SK-N-SH (cell line): ENCODE measurements at regions not wholly inside any gene's neighbourhood (a gene's known extent, or its start where the extent isn't known, plus 50 kb on each side); places are given as distances from the start of the nearest gene placed in this dataset.

ENCODE experiments used
- CTCF ChIA-PET: fragments of 300-600, 350-600 bp; formaldehyde crosslinking; extraction: SDS; loops from one replicate; lab custom pipeline; 2021; lab: Yijun Ruan, JAX
- POLR2A ChIA-PET: fragments of 350-600 bp; sonication (Branson Sonifier 250); formaldehyde crosslinking; extraction: SDS; loops from one replicate; lab custom pipeline; 2020; ENCODE audit warnings: antibody characterized with exemption, inconsistent platforms; lab: Yijun Ruan, JAX
- DNase-seq: peaks from one replicate; pipeline ENCODE4 v3.0.0; 2012
- H2AFZ ChIP-seq: fragments of 200-600 bp; sonication (generic); 2 replicates; pipeline ENCODE4 v1.8.1; 2016; ENCODE audit warnings: antibody characterized with exemption, mild to moderate bottlenecking, low read depth
- H3F3A ChIP-seq: fragments of 200-600 bp; sonication (generic); replicated peaks from 2 replicates; pipeline ENCODE3; 2016; ENCODE audit warnings: antibody characterized with exemption, mild to moderate bottlenecking; ENCODE audit not compliant: insufficient read depth
- H3K27ac ChIP-seq, 2 experiments: fragments of 200-500 bp in 1 of 2; fragments of 200-600 bp in 1 of 2; sonication (Bioruptor generic) in 1 of 2; sonication (generic), shearing (Covaris generic) in 1 of 2; 2 replicates each; pipeline versions ENCODE4 v1.5.1 to v1.6.1; 2014 to 2016; ENCODE audit warnings: low read depth in 2 of 2, inconsistent platforms in 1 of 2, low read length in 1 of 2, mild to moderate bottlenecking in 1 of 2, mixed read lengths in 1 of 2
- H3K27me3 ChIP-seq: fragments of 200-600 bp; sonication (generic), shearing (Covaris generic); 2 replicates; pipeline ENCODE4 v1.6.1; 2016; ENCODE audit warnings: mixed run types; ENCODE audit not compliant: insufficient read depth
- H3K36me3 ChIP-seq, 2 experiments: fragments of 200-500 bp in 1 of 2; fragments of 200-600 bp in 1 of 2; sonication (Bioruptor generic) in 1 of 2; sonication (generic) in 1 of 2; replicated peaks in 1 of 2; 2 replicates each; pipeline versions ENCODE3 to v1.5.1; 2014 to 2016; ENCODE audit warnings: low read length in 1 of 2, mild to moderate bottlenecking in 1 of 2; ENCODE audit not compliant: insufficient read depth in 2 of 2, control insufficient read depth in 1 of 2
- H3K4me1 ChIP-seq, 2 experiments: fragments of 200-500 bp in 1 of 2; fragments of 200-600 bp in 1 of 2; sonication (Bioruptor generic) in 1 of 2; sonication (generic), shearing (Covaris generic) in 1 of 2; 2 replicates each; pipeline versions ENCODE4 v1.5.1 to v1.6.1; 2014 to 2016; ENCODE audit warnings: low read depth in 1 of 2, low read length in 1 of 2, mixed run types in 1 of 2; ENCODE audit not compliant: insufficient read depth in 2 of 2, control insufficient read depth in 1 of 2
- H3K4me2 ChIP-seq: fragments of 200-600 bp; sonication (generic), shearing (Covaris generic); 2 replicates; pipeline ENCODE4 v1.6.1; 2017; ENCODE audit warnings: mixed run types
- H3K4me3 ChIP-seq, 2 experiments: fragments of 200-500 bp in 1 of 2; fragments of 200-600 bp in 1 of 2; sonication (Bioruptor generic) in 1 of 2; sonication (generic), shearing (Covaris generic) in 1 of 2; 2 replicates each; pipeline versions ENCODE4 v1.5.1 to v1.8.1; 2014 to 2016; ENCODE audit warnings: low read depth in 2 of 2, inconsistent platforms in 1 of 2, low read length in 1 of 2, mild to moderate bottlenecking in 1 of 2, mixed read lengths in 1 of 2, moderate library complexity in 1 of 2
- H3K79me2 ChIP-seq: fragments of 200-600 bp; sonication (generic); 2 replicates; pipeline ENCODE4 v1.8.1; 2017; ENCODE audit warnings: mild to moderate bottlenecking; ENCODE audit not compliant: insufficient read depth
- H3K9ac ChIP-seq: fragments of 200-600 bp; sonication (generic); 2 replicates; pipeline ENCODE4 v1.6.1; 2017; ENCODE audit warnings: mixed run types
- H3K9me2 ChIP-seq: fragments of 200-600 bp; sonication (generic); 2 replicates; pipeline ENCODE4 v1.6.1; 2017; ENCODE audit warnings: mixed run types
- H3K9me3 ChIP-seq: fragments of 200-600 bp; sonication (generic); 2 replicates; pipeline ENCODE4 v1.6.1; 2017; ENCODE audit warnings: mixed run types, mild to moderate bottlenecking, moderate library complexity
- H4K20me1 ChIP-seq: fragments of 200-600 bp; sonication (generic); 2 replicates; pipeline ENCODE4 v1.6.1; 2017; ENCODE audit warnings: mild to moderate bottlenecking, mixed run types; ENCODE audit not compliant: insufficient read depth
- CHD2 ChIP-seq: fragments of 150-350 bp; IDR thresholded peaks from 2 replicates; pipeline ENCODE4 v1.6.1; 2018; ENCODE audit warnings: low read length; ENCODE audit not compliant: partially characterized antibody
- EP300 ChIP-seq, 2 experiments: IDR thresholded peaks; 2 replicates each; pipeline versions ENCODE4 v1.4.0 to v1.6.1; 2012; ENCODE audit warnings: borderline replicate concordance in 1 of 2, low read depth in 1 of 2, low read length in 1 of 2
- EZH2phosphoT487 ChIP-seq: fragments of 200-600 bp; sonication (generic); IDR thresholded peaks from 2 replicates; pipeline ENCODE4 v1.6.1; 2017; ENCODE audit warnings: low read depth, mixed run types, mild to moderate bottlenecking, antibody characterized with exemption, moderate library complexity, borderline replicate concordance
- FOSL2 ChIP-seq: IDR thresholded peaks from 2 replicates; pipeline ENCODE4 v1.4.0; 2012; ENCODE audit warnings: low read depth, mild to moderate bottlenecking, moderate library complexity, borderline replicate concordance
- FOXJ3 ChIP-seq: sonication (generic); formaldehyde crosslinking; IDR thresholded peaks from 2 replicates; pipeline ENCODE4 v1.5.1; 2020; ENCODE audit warnings: mild to moderate bottlenecking, missing genetic modification reagents
- FOXM1 ChIP-seq: IDR thresholded peaks from 2 replicates; pipeline ENCODE4 v1.4.0; 2012; ENCODE audit warnings: low read depth, mild to moderate bottlenecking
- GATA2 ChIP-seq: sonication (generic); formaldehyde crosslinking; IDR thresholded peaks from 2 replicates; pipeline ENCODE4 v1.5.0; 2020; ENCODE audit warnings: mild to moderate bottlenecking, missing genetic modification reagents
- NFIC ChIP-seq: IDR thresholded peaks from 2 replicates; pipeline ENCODE4 v1.4.0; 2012; ENCODE audit warnings: borderline replicate concordance
- NRF1 ChIP-seq: IDR thresholded peaks from 2 replicates; pipeline ENCODE4 v1.6.1; 2012; ENCODE audit warnings: low read depth, mild to moderate bottlenecking, low read length
- POLR2AphosphoS5 ChIP-seq: IDR thresholded peaks from 2 replicates; pipeline ENCODE4 v1.6.1; 2012; ENCODE audit warnings: low read depth, low read length
- RCOR1 ChIP-seq: fragments of 150-350 bp; IDR thresholded peaks from 2 replicates; pipeline ENCODE4 v1.6.1; 2017; ENCODE audit warnings: antibody characterized with exemption, low read length
- RFX5 ChIP-seq: IDR thresholded peaks from 2 replicates; pipeline ENCODE4 v1.6.1; 2012; ENCODE audit warnings: mild to moderate bottlenecking, improper control_type of control experiment, low read length
- SMC3 ChIP-seq: IDR thresholded peaks from 2 replicates; pipeline ENCODE4 v1.6.1; 2012; ENCODE audit warnings: low read depth, low read length, improper control_type of control experiment
- TAF1 ChIP-seq: IDR thresholded peaks from 2 replicates; pipeline ENCODE4 v1.6.1; 2012; ENCODE audit warnings: low read depth, mild to moderate bottlenecking, low read length, moderate library complexity, borderline replicate concordance
- TCF12 ChIP-seq: IDR thresholded peaks from 2 replicates; pipeline ENCODE4 v1.4.0; 2012
- YY1 ChIP-seq: IDR thresholded peaks from 2 replicates; pipeline ENCODE4 v1.4.0; 2012; ENCODE audit warnings: low read depth, mild to moderate bottlenecking
- WGBS: methylation state at CpG from one replicate; pipeline ENCODE4 v1.1.6; 2017; ENCODE audit warnings: low lambda C conversion rate; 5-methylcytosine and 5-hydroxymethylcytosine counted together
- TF ChIP-seq, protein P1 (sequence below): fragments of 200-600 bp; sonication (generic); IDR thresholded peaks from 2 replicates; pipeline ENCODE4 v1.6.1; 2017; ENCODE audit warnings: antibody characterized with exemption, mild to moderate bottlenecking, moderate library complexity
- TF ChIP-seq, protein P2 (sequence below): IDR thresholded peaks from 2 replicates; pipeline ENCODE4 v1.4.0; 2012; ENCODE audit warnings: low read depth, borderline replicate concordance
- TF ChIP-seq, protein P3 (sequence below): fragments of 150-350 bp; IDR thresholded peaks from 2 replicates; pipeline ENCODE4 v1.6.1; 2017; ENCODE audit warnings: antibody characterized with exemption, low read length, low read depth, borderline replicate concordance

DNA sequence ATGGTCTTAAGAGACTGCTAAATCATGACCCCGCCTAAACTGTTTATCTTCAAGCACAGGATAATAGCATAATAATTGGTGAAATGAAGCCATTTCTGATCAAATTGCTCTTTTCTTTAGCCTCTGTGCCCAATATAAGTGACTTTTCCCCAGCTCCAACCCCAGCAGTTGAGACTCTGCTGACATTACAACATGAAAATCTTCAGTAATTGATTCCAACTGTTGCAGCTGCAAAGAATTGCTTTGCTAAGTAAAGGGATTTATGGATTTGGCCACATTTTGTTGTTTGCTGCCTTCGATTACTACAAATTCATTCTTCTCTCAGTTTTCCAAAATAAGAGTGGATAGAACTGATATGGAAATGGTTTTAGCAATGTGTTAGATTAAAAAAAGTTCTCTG lies 576.7 kb upstream of the LRRC4C start:
- Histone ChIP-seq H3K27ac (no peak overlapping the region), H3K36me3 (no peaks in the 10 kb centered on the region), H3K9ac (no peak overlapping the region), H3K27me3 (no peaks in the 10 kb centered on the region), H3K4me2 (no peak overlapping the region), H3K4me3 (no peak overlapping the region), H3K4me1 (no peaks in the 10 kb centered on the region), H4K20me1 (no peaks in the 10 kb centered on the region)
- POLR2A ChIA-PET, result no interaction called here
- CTCF ChIA-PET, result no interaction called here
- WGBS, result 39% methylated on average over 2 of the region's 2 CpGs
- TF ChIP-seq FOXJ3 (no peak), GATA2 (no peak), NFIC (no peak), EZH2phosphoT487 (no peak), RCOR1 (no peak), YY1 (no peak), EP300 (IDR thresholded peaks at IDR 0.05; ENCODE audit: borderline replicate concordance in 1 of 2, low read depth in 1 of 2, low read length in 1 of 2) (no peak), NRF1 (no peak), SMC3 (no peak), FOXM1 (no peak), TCF12 (no peak)
- TF ChIP-seq, protein P1, sequence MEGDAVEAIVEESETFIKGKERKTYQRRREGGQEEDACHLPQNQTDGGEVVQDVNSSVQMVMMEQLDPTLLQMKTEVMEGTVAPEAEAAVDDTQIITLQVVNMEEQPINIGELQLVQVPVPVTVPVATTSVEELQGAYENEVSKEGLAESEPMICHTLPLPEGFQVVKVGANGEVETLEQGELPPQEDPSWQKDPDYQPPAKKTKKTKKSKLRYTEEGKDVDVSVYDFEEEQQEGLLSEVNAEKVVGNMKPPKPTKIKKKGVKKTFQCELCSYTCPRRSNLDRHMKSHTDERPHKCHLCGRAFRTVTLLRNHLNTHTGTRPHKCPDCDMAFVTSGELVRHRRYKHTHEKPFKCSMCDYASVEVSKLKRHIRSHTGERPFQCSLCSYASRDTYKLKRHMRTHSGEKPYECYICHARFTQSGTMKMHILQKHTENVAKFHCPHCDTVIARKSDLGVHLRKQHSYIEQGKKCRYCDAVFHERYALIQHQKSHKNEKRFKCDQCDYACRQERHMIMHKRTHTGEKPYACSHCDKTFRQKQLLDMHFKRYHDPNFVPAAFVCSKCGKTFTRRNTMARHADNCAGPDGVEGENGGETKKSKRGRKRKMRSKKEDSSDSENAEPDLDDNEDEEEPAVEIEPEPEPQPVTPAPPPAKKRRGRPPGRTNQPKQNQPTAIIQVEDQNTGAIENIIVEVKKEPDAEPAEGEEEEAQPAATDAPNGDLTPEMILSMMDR, result no peak
- TF ChIP-seq, protein P2, sequence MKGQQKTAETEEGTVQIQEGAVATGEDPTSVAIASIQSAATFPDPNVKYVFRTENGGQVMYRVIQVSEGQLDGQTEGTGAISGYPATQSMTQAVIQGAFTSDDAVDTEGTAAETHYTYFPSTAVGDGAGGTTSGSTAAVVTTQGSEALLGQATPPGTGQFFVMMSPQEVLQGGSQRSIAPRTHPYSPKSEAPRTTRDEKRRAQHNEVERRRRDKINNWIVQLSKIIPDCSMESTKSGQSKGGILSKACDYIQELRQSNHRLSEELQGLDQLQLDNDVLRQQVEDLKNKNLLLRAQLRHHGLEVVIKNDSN, result no peak
- TF ChIP-seq, protein P3, sequence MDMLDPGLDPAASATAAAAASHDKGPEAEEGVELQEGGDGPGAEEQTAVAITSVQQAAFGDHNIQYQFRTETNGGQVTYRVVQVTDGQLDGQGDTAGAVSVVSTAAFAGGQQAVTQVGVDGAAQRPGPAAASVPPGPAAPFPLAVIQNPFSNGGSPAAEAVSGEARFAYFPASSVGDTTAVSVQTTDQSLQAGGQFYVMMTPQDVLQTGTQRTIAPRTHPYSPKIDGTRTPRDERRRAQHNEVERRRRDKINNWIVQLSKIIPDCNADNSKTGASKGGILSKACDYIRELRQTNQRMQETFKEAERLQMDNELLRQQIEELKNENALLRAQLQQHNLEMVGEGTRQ, result no peak
- TF ChIP-seq, all 33 proteins: peak for 0
- no peak for DNase-seq
- Histone ChIP-seq H3K9me3 (no peaks in the 10 kb centered on the region), H3F3A (no peaks in the 10 kb centered on the region), H2AFZ (no peak overlapping the region), H3K9me2 (no peaks in the 10 kb centered on the region), H3K79me2 (no peaks in the 10 kb centered on the region)

DNA sequence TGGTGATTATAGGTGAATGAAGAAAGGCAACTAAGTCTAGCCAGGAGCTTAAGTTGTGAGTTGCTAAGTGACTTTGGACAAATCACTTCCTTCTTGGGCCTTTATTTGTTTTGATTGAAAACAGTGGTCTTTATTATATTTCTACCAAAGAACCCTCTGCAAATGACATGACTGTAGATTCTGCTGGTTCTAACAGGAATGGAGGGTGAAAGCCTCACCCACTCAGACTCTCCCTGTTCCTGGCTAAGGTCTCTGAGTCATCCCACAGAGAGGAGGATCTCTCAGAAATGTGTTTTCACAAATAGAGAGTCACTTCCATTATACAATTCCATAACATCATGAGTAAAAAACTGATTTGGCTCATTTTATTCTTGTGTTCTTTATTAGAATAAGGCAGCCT lies 583.9 kb upstream of the LRRC4C start:
- H4K20me1 ChIP-seq, result no peaks in the 10 kb centered on the region
- ChIA-PET CTCF (no interaction called here), POLR2A (no interaction called here)
- no peaks in the 10 kb centered on the region for H3K27me3 ChIP-seq
- DNase-seq, result no peak
- no peaks in the 10 kb centered on the region for H3F3A ChIP-seq
- no peak overlapping the region for H3K4me3 ChIP-seq
- no peaks in the 10 kb centered on the region for H3K79me2 ChIP-seq
- H3K27ac ChIP-seq, result no peak overlapping the region
- TF ChIP-seq EZH2phosphoT487 (no peak), SMC3 (no peak), CHD2 (no peak), NFIC (no peak), POLR2AphosphoS5 (no peak), GATA2 (no peak), FOSL2 (no peak), RFX5 (no peak), TAF1 (no peak), FOXM1 (no peak)
- TF ChIP-seq, protein P2, result no peak
- no peak overlapping the region for H3K9ac ChIP-seq
- H3K9me2 ChIP-seq, result no peaks in the 10 kb centered on the region
- H3K36me3 ChIP-seq, result no peaks in the 10 kb centered on the region
- no peaks in the 10 kb centered on the region for H3K9me3 ChIP-seq
- no peaks in the 10 kb centered on the region for H3K4me1 ChIP-seq
- H2AFZ ChIP-seq, result no peak overlapping the region
- H3K4me2 ChIP-seq, result no peak overlapping the region
